OCI-LY1 (cell line): ENCODE measurements at regions not wholly inside any gene's neighbourhood (a gene's known extent, or its start where the extent isn't known, plus 50 kb on each side); places are given as distances from the start of the nearest gene placed in this dataset.

Experiments used
- EZH2 ChIP-seq: fragments of 200-600 bp; sonication (generic), shearing (Covaris generic); IDR thresholded peaks from 2 replicates; pipeline ENCODE4 v1.8.0; 2017; ENCODE audit warnings: borderline replicate concordance, mixed run types, mild to moderate bottlenecking, antibody characterized with exemption, low read length, moderate library complexity, mixed read lengths
- TF ChIP-seq, protein P1 (sequence below): fragments of 200-600 bp; sonication (generic), shearing (Covaris generic); IDR thresholded peaks from 2 replicates; pipeline ENCODE4 v1.5.1; 2017; ENCODE audit warnings: mild to moderate bottlenecking, antibody characterized with exemption, low read length, moderate library complexity, mixed read lengths

DNA sequence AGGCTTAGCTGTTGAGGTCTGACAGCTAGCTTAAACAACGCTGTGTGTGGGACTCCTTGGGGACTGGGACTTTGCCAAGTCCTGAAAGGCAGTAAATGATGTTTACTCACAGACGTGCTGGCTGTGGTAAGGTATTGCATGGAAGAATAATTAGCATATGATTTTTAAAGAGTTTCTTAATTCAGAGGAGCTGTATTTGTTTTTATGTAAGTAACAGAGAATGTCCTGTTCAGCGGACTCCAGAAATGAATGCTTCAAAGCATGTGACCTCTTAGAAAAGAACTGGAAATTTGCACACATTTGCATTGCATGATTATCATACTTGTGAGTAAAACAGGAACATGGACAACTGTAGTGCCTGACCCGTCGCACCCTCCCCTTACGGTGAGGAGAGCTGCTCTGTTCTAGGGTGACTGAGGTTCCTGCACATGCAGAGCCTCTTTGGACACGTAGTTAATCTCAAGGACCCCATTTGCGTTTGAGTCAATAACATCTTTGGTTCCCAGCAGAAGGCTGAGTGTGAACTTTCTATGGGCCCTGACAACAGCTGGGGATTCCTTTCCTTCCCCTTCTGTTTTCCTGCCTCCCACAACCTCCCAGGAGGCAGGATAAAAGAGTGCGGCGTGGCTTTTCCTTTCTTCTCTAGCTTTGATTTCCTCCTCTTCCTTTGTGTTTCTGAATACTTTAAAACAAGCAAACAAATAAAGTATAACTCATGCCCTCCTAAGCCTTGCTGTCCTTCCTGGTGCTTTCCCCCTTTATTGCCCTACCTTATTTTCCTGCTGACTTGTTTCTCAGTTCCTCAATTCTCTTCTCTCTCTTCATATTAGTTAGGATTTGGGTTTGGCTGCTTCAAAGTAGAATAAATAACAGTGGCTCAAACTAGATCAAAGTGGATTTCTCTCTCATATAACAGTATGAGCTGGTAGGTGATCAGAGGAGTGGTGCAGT lies 157.2 kb upstream of the CD180 start:
- no peak for TF ChIP-seq EZH2
- TF ChIP-seq, protein P1, sequence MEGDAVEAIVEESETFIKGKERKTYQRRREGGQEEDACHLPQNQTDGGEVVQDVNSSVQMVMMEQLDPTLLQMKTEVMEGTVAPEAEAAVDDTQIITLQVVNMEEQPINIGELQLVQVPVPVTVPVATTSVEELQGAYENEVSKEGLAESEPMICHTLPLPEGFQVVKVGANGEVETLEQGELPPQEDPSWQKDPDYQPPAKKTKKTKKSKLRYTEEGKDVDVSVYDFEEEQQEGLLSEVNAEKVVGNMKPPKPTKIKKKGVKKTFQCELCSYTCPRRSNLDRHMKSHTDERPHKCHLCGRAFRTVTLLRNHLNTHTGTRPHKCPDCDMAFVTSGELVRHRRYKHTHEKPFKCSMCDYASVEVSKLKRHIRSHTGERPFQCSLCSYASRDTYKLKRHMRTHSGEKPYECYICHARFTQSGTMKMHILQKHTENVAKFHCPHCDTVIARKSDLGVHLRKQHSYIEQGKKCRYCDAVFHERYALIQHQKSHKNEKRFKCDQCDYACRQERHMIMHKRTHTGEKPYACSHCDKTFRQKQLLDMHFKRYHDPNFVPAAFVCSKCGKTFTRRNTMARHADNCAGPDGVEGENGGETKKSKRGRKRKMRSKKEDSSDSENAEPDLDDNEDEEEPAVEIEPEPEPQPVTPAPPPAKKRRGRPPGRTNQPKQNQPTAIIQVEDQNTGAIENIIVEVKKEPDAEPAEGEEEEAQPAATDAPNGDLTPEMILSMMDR: no peak
